GM12878 (cell line): ENCODE measurements at regions not wholly inside any gene's neighbourhood (a gene's known extent, or its start where the extent isn't known, plus 50 kb on each side); places are given as distances from the start of the nearest gene placed in this dataset.

Experiments
- CBX5 ChIP-seq: sonication (generic); IDR thresholded peaks from 2 replicates; pipeline ENCODE4 v1.6.1; 2016; ENCODE audit warnings: low read depth, moderate library complexity, mild to moderate bottlenecking, inconsistent platforms
- CHD1 ChIP-seq: IDR thresholded peaks from 2 replicates; pipeline ENCODE4 v1.6.1; 2012; ENCODE audit warnings: low read depth, low read length, improper control_type of control experiment
- LARP7 ChIP-seq: fragments of 450-650 bp; IDR thresholded peaks from 2 replicates; pipeline ENCODE4 v1.6.1; 2017; ENCODE audit warnings: mild to moderate bottlenecking
- MTA2 ChIP-seq: fragments of 450-650 bp; IDR thresholded peaks from 2 replicates; pipeline ENCODE4 v1.6.1; 2016; ENCODE audit warnings: low read depth, mild to moderate bottlenecking, moderate library complexity
- POLR2A ChIP-seq: IDR thresholded peaks from 2 replicates; pipeline ENCODE4 v1.6.1; 2011; ENCODE audit warnings: low read depth, mild to moderate bottlenecking, low read length
- RAD21 ChIP-seq: IDR thresholded peaks from 2 replicates; pipeline ENCODE4 v1.6.1; 2011; ENCODE audit warnings: mild to moderate bottlenecking, low read depth, low read length, moderate library complexity; ENCODE audit not compliant: insufficient read depth
- TF ChIP-seq, protein P1 (sequence below): IDR thresholded peaks from 2 replicates; pipeline ENCODE4 v1.6.1; 2012; ENCODE audit warnings: mild to moderate bottlenecking, low read depth, low read length

DNA sequence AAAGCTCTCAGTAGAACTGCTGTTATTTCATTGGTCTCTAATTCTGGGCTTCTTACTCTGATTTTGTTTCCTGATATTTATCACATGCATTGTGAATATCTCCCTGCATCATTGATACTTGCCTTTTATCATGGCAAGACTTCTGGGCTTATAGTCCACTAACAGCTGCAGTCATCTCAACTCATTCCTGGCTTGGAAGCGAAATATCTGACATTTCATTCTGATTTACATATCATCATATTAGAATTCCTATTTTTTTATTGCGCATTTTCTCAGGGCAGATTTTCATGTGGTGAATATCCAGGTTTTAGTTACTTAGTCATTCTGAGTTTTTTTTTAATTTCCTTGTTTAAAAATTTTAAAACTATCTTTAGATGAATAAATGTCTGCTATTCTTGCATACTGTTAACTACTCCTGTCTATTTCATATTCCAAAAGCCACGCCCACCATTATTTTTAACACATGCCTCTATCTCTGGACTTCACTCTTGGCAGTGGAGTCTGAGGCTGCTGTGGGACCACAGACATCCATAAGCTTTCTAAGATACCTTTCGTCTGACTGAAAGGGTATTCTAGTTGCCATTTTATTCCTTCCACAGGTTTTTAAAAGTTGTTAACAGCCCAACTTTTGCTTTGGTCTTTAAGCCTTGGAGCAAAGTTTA is 164.5 kb downstream of the IRS1 start:
- TF ChIP-seq RAD21 (no peak), MTA2 (no peak), POLR2A (no peak), CHD1 (no peak), LARP7 (no peak), CBX5 (no peak)
- TF ChIP-seq, protein P1, sequence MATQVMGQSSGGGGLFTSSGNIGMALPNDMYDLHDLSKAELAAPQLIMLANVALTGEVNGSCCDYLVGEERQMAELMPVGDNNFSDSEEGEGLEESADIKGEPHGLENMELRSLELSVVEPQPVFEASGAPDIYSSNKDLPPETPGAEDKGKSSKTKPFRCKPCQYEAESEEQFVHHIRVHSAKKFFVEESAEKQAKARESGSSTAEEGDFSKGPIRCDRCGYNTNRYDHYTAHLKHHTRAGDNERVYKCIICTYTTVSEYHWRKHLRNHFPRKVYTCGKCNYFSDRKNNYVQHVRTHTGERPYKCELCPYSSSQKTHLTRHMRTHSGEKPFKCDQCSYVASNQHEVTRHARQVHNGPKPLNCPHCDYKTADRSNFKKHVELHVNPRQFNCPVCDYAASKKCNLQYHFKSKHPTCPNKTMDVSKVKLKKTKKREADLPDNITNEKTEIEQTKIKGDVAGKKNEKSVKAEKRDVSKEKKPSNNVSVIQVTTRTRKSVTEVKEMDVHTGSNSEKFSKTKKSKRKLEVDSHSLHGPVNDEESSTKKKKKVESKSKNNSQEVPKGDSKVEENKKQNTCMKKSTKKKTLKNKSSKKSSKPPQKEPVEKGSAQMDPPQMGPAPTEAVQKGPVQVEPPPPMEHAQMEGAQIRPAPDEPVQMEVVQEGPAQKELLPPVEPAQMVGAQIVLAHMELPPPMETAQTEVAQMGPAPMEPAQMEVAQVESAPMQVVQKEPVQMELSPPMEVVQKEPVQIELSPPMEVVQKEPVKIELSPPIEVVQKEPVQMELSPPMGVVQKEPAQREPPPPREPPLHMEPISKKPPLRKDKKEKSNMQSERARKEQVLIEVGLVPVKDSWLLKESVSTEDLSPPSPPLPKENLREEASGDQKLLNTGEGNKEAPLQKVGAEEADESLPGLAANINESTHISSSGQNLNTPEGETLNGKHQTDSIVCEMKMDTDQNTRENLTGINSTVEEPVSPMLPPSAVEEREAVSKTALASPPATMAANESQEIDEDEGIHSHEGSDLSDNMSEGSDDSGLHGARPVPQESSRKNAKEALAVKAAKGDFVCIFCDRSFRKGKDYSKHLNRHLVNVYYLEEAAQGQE = no peak
